DMS153 (cell line): ENCODE measurements at regions not wholly inside any gene's neighbourhood (a gene's known extent, or its start where the extent isn't known, plus 50 kb on each side); places are given as distances from the start of the nearest gene placed in this dataset.

ENCODE experiments used
- DNase-seq: peaks from one replicate; lab custom pipeline; 2025; lab: John Stamatoyannopoulos, UW

GRCh38 chr16:66289051-66289680 lies 77.3 kb upstream of the CDH5 start:
- no peak for DNase-seq

DNA sequence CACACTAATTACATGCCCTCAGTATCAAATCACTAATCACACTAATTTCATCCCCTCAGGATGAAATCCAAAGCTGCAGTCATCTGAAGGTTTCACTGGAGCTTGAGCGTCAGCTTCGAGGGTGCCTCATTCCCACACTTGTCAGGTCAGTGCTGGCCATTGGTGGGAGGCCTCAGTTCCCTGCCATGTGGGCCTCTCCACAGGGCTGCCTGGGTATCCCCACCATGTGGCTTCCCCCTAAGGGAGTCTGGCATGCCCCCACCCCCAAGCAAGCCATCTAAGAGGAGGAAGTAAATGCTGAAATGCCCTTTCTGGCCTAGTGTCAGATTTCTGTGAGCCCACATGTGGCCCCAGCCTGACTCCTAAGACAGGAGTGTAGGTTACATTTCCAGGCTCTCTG lies 78.6 kb upstream of the CDH5 start:
- no peak for DNase-seq

DNA sequence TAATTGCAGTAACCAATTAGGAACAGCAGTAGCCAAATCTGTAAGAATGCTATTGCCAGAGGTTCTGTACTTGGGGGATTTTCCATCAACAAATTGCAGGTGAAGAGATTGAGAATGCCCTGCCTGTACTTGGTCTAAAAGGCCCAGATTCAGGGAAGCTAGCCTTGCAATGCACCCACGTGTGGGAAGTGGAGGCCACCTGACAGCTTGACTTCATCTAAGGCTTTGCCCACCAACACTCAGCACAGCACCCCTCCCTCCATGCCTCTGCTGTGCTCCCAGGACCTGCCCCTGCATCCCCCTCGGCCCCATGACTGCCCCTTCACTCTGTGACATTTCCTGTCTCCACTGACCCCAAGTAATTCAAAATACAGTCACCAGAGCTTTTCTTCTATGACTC lies 79.1 kb upstream of the CDH5 start:
- DNase-seq = no peak

DNA sequence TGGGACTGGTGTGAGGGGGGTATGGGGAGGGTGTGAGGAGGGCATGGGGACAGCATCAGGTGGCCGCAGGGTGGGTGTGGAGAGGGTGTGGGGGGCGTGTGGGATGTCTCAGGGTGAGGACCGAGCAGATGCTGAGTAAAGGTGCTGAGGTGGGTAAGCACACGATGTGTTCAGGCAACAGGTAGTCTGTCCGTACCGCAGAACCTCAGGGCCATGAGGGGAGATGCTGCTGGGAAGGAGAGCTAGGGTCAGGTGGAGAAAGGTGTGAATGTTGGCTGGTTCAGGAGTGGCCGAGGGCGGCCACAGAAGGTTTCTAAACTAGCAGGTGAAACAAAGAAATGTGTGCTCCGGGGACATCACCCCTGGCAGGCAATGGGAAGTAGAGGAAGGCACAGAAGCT lies 80.0 kb upstream of the CDH5 start:
- DNase-seq = no peak

DNA sequence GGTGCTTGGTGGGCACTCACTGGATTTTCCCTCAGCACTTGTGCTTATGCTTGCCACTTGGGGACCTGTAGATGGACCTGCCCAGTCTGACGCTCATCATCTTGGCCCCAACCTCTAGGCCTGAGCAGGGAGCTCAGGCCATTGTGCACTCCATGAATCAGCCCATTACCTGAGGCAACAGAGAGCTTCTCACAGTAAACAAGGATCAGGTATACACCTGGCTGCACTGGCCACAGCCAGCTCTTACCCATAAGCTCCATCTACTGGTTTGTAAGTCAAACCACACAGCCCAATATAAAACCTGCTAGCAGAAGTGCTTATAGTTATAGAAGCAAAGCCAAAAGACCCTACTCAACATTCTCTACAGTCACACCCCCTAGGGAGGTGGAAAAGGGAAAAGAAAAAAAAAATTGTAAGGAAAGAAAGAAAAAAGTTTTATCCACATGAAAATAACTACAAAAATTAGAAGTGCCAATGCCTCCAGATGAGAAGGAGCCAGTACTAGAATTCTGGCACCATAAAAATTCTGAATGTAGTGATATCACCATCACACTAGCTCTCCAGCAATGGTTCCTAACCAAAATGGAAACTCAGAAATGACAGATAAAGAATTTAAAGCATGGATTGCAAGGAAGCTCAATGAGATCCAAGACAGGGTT lies 87.8 kb upstream of the CDH5 start:
- peak; percentile 53 for DNase-seq

DNA sequence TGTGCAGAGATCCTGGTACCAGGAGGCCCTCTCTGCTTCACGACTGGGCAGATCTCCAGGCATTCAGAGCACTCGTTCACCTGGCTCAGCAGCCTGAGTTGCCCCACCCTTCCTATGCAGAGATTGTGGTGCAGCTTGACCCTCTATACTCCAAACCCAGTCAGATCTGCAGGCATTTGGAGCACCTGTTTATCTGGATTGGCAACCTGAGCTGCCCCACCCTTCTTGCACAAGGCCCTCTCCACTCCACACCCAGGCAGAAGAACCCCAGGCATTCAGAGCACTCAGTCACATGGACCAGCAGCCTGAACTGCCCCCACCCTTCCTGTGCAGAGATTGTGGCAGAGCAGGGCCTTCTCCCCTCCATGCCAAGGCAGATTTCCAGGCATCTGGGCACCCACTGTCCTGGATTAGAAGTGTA lies 88.4 kb upstream of the CDH5 start:
- peak; percentile 36 for DNase-seq

GRCh38 chr16:66277311-66278070 lies 89.0 kb upstream of the CDH5 start:
- DNase-seq = no peak

DNA sequence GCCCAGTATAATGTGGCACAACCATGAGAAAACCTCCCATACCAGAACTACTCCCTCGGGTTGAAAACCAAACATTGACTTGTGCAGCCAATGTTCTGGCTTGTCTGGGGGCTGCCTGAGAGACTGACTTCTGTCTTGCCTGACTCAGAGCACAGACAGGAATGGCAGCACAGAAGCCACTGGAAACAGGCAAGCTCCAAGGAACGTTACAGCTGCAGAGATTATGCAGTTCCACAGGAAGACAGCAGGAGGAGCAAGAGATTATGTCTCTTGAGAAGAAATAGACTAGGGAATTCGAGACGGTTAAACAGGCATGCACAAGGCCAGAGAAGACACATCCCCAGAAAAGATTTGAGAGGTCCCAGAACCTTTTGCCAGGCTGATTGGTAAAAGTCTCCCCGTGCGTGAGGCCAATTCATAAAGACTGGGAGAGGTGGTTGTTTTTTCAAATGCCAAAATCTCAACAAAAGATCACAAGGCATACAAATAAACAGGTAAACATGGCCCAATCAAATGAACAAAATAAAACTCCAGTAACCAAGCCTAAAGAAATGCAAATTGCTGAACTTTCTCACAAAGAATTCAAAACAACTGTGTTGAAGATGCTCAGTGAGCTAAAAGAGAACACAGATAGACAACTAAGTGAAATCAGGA lies 90.6 kb upstream of the CDH5 start:
- peak; percentile 45 for DNase-seq

- DNase-seq = peak; percentile 11
Observed at GRCh38 chr16:66274335-66275110, 92.0 kb upstream of the CDH5 start.

DNA sequence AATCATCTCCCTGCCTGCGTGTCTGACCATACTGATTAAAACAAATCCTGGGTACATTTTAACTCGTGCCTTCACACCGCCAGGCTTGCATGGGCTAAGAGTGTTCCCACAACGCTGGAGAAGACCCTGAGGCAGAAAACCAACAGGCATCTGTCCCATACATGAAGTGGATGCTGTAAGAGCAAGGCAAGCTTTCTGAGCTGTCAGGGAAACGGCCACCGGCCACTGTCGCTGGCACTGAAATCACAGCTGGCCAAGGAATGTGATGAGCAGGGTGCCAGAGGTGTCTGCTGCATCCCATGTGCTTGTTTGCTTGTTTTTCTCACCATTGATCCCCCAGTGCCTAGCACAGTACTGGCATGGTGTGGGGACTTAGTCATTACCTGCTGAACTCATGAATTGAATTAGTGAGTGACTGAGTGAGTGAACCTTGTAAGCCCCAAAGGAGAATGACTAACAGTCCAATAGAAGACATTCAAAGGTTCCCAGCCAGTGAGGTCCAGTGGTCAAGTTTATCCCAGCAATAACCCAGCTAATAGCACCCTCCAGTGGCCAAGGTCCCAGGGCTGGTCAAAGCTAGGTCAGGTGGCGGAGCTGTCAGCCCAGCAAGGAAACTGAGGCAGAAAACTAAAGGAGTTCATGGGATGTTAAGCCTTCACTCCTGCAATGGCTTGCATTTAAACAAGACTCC lies 92.7 kb upstream of the CDH5 start:
- no peak for DNase-seq

- no peak for DNase-seq
Observed at GRCh38 chr16:66273053-66273452, 93.4 kb upstream of the CDH5 start.

- DNase-seq = no peak
Observed at GRCh38 chr16:66272461-66272860, 94.0 kb upstream of the CDH5 start.

- no peak for DNase-seq
Observed at GRCh38 chr16:66271074-66272060, 95.1 kb upstream of the CDH5 start.

DNA sequence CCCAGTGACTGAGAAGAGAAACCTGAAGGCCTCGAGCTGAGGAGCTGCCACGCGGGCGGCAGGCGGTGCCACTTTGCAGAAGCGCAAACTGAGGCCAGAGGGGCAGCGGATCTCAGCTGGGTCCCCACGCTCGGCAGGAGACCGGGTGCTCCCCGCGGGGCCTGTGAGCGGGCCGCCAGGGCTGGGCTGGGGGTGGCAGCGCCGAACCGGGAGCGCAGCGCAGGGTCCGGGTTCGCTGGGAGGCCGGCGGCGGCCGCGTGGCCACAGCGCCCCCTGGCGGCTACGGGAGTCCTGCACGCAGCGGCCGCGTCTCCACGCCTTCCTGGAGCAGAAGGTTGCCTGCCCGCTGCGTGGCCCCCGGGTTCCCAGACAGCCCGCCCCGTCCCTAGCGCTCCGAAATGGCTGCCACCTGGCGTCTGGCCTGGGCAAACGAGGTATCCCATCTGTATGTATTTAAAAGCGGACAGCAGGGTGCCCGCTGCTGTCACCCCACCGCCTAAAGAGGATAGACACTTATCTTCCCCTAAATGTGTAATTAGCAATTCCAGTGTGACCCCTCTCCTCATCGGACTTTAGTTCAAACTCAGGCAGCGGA lies 96.1 kb upstream of the CDH5 start:
- DNase-seq = peak; percentile 57

DNA sequence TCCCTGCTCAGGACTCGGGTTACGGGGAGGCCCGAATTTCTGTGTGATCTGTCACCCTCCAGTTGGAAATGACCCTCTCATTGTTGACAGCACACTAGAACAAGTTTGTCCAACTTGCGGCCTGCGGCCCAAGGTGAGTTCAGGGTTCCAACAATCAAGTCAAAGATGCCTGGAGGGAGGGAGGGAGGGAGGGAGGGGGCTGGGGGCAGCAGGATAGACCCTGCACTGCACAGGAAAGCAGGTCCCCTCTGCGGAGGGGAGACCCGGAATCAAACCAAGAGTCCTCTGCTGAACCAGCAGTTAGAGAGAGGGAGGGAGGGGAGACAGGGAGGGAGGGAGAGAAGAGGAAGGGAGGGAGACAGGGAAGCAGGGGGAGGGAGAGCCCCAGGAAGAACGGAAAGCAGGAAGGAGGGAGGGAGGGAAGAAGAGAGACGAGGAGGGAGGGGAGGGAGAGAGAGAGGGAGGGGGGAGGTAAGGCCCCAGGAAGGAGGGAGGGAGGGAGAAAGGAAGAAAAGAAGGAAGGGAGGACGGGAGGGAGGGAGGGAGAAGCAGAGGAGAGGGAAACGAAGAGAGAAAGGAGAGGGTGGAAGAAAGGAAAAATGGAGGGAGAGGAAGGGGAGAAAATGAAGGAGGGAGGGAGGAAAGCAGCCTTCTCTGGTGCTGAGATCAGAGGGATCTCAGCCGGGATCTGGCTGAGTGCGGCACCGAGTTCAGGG lies 96.7 kb upstream of the CDH5 start:
- DNase-seq = no peak

- DNase-seq = no peak
Observed at GRCh38 chr16:66267292-66268014, 99.0 kb upstream of the CDH5 start.

- no peak for DNase-seq
Observed at GRCh38 chr16:66266436-66267291, 99.8 kb upstream of the CDH5 start.
